ENCODE measurements at regions not wholly inside any gene's neighbourhood (a gene's known extent, or its start where the extent isn't known, plus 50 kb on each side); places are given as distances from the start of the nearest gene placed in this dataset.

- peak; percentile 1 for DNase-seq
Observed at GRCh38 chr22:48704335-48704734, 1123.3 kb downstream of the BRD1 start.

- DNase-seq, result no peak
Observed at GRCh38 chr22:48703265-48703941, 1124.3 kb downstream of the BRD1 start.

GRCh38 chr22:48702573-48703264 is 1125.0 kb downstream of the BRD1 start:
- no peak for DNase-seq

- DNase-seq, result no peak
Observed at GRCh38 chr22:48701296-48702030, 1126.2 kb downstream of the BRD1 start.

- no peak for DNase-seq
Observed at GRCh38 chr22:48700566-48701295, 1126.9 kb downstream of the BRD1 start.

GRCh38 chr22:48700180-48700565 is 1127.5 kb downstream of the BRD1 start:
- no peak for DNase-seq

GRCh38 chr22:48699511-48699910 is 1128.2 kb downstream of the BRD1 start:
- no peak for DNase-seq

GRCh38 chr22:48698618-48699017 is 1129.1 kb downstream of the BRD1 start:
- DNase-seq, result no peak

- no peak for DNase-seq
Observed at GRCh38 chr22:48697694-48698276, 1129.9 kb downstream of the BRD1 start.

GRCh38 chr22:48697223-48697622 is 1130.5 kb downstream of the BRD1 start:
- DNase-seq, result no peak

GRCh38 chr22:48696371-48696770 is 1131.3 kb downstream of the BRD1 start:
- DNase-seq, result no peak

- no peak for DNase-seq
Observed at GRCh38 chr22:48695731-48696305, 1131.9 kb downstream of the BRD1 start.

- DNase-seq, result no peak
Observed at GRCh38 chr22:48695251-48695650, 1132.4 kb downstream of the BRD1 start.

- no peak for DNase-seq
Observed at GRCh38 chr22:48694296-48694883, 1133.3 kb downstream of the BRD1 start.

- DNase-seq, result no peak
Observed at GRCh38 chr22:48693377-48694135, 1134.1 kb downstream of the BRD1 start.

GRCh38 chr22:48692734-48693376 is 1134.8 kb downstream of the BRD1 start:
- no peak for DNase-seq

GRCh38 chr22:48691431-48691851 is 1136.2 kb downstream of the BRD1 start:
- DNase-seq, result no peak

GRCh38 chr22:48690583-48691317 is 1136.9 kb downstream of the BRD1 start:
- no peak for DNase-seq

- DNase-seq, result no peak
Observed at GRCh38 chr22:48689206-48689605, 1138.5 kb downstream of the BRD1 start.

GRCh38 chr22:48688366-48688765 is 1139.3 kb downstream of the BRD1 start:
- no peak for DNase-seq

All from activated naive CD4-positive, alpha-beta T cell treated with anti-CD3 and anti-CD28 coated beads, Interleukin-2, amount 50 U/mL, for 16 hours (primary cell).